Adrenal gland (tissue), 9 donors: ENCODE measurements at regions not wholly inside any gene's neighbourhood (a gene's known extent, or its start where the extent isn't known, plus 50 kb on each side); places are given as distances from the start of the nearest gene placed in this dataset.

Experiments
- DNase-seq, 7 donors: peaks; one replicate each; pipeline ENCODE4 v3.0.0-alpha.2; 2019 to 2020
- H3K27ac ChIP-seq, 5 donors: fragments of 200-600 bp; sonication (generic) in 4 of 5; 1 replicate in 3 of 5; 2 replicates in 2 of 5; pipeline versions ENCODE4 v1.5.1 to v1.8.0; 2016 to 2020; ENCODE audit warnings: mild to moderate bottlenecking in 1 of 5
- H3K27me3 ChIP-seq: fragments of 200-600 bp; 2 replicates; pipeline ENCODE4 v1.8.0; 2021
- H3K36me3 ChIP-seq, 2 donors: fragments of 200-600 bp; replicated peaks in 1 of 2; 1 replicate in 1 of 2; 2 replicates in 1 of 2; pipeline versions ENCODE4 v1.5.1 to v1.8.0; 2018 to 2022
- H3K4me1 ChIP-seq, 2 donors: fragments of 200-600 bp; replicated peaks in 1 of 2; 1 replicate in 1 of 2; 2 replicates in 1 of 2; pipeline versions ENCODE4 v1.5.1 to v1.8.0; 2018 to 2021
- H3K4me3 ChIP-seq, 4 donors: fragments of 200-600 bp; sonication (generic) in 3 of 4; one replicate each; pipeline ENCODE4 v1.5.1; 2016 to 2018
- H3K9me3 ChIP-seq, 3 donors: fragments of 200-600 bp; sonication (generic) in 1 of 3; replicated peaks in 1 of 3; 1 replicate in 2 of 3; 2 replicates in 1 of 3; pipeline versions ENCODE4 v1.5.1 to v1.8.0; 2016 to 2021
- POLR2A ChIP-seq, 2 donors: fragments of 450-650 bp; IDR thresholded peaks; one replicate each; pipeline ENCODE4 v1.6.1; 2017; ENCODE audit warnings: antibody characterized with exemption in 2 of 2, mild to moderate bottlenecking in 2 of 2, moderate library complexity in 1 of 2
- WGBS, 4 donors: extraction: QIAGEN DNeasy Blood & Tissue Kit in 2 of 4; methylation state at CpG; one replicate each; pipeline versions ENCODE4 v1.1.5 to v1.1.7; 2013 to 2017; 5-methylcytosine and 5-hydroxymethylcytosine counted together
- intact Hi-C, 2 donors: fragments of 100-400 bp; cut with DNase I; formaldehyde crosslinking; loops; one replicate each; pipeline versions ENCODE4 v1.14.1 to v1.15.0; 2022 to 2023
- TF ChIP-seq, protein P1 (sequence below), 6 experiments: fragments of 450-650 bp in 4 of 6; fragments of 200-600 bp in 2 of 6; sonication (generic) in 1 of 6; IDR thresholded peaks; 1 replicate in 5 of 6; 2 replicates in 1 of 6; pipeline versions ENCODE4 v1.5.1 to v1.8.0; 2016 to 2021; ENCODE audit warnings: antibody characterized with exemption in 6 of 6, mild to moderate bottlenecking in 2 of 6, moderate library complexity in 1 of 6
- donor health status: healthy with polysubstance abuse.
- donor health status: Bipolar disorder and iron deficiency.
- donor health status: DM: yes; HTN: yes; CAD: no.
- donor health status: DM: no; HTN: no; CAD: no.
- donor health status: DM: no; HTN: no; CAD: no.

DNA sequence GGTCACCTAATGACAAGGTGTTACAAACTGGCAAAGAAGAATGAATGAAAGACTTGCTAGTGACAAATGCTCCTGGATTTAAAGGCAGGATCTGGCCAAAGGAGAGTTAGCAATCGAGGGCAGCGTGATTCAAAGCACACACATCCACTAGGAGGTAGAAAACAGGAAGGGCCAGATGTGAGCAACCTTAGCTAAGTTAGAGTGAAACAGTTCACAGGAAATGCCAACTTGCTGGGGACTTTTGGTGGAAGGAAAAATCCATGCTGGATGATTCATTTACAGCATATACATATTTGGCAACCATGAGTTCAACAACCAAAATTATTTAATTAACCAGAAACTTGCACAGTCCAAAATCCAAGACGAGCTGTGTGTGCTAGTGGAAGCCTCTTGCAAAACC lies 276.9 kb downstream of the PTTG2 start:
- H3K36me3 ChIP-seq, result no peaks in the 10 kb centered on the region
- intact Hi-C loops, result no loop called here
- no peak overlapping the region for H3K4me3 ChIP-seq
- no peaks in the 10 kb centered on the region for H3K27me3 ChIP-seq
- WGBS, 4 donors, result 61 to 82% (median 66%) methylated on average over 3 of the region's 3 CpGs
- TF ChIP-seq, protein P1, sequence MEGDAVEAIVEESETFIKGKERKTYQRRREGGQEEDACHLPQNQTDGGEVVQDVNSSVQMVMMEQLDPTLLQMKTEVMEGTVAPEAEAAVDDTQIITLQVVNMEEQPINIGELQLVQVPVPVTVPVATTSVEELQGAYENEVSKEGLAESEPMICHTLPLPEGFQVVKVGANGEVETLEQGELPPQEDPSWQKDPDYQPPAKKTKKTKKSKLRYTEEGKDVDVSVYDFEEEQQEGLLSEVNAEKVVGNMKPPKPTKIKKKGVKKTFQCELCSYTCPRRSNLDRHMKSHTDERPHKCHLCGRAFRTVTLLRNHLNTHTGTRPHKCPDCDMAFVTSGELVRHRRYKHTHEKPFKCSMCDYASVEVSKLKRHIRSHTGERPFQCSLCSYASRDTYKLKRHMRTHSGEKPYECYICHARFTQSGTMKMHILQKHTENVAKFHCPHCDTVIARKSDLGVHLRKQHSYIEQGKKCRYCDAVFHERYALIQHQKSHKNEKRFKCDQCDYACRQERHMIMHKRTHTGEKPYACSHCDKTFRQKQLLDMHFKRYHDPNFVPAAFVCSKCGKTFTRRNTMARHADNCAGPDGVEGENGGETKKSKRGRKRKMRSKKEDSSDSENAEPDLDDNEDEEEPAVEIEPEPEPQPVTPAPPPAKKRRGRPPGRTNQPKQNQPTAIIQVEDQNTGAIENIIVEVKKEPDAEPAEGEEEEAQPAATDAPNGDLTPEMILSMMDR (IDR thresholded peaks at IDR 0.05), result no peak
- TF ChIP-seq POLR2A (IDR thresholded peaks at IDR 0.05), result no peak
- no peak for DNase-seq
- H3K9me3 ChIP-seq, result no peaks in the 10 kb centered on the region
- H3K4me1 ChIP-seq, result no peaks in the 10 kb centered on the region
- H3K27ac ChIP-seq, result no peak overlapping the region

DNA sequence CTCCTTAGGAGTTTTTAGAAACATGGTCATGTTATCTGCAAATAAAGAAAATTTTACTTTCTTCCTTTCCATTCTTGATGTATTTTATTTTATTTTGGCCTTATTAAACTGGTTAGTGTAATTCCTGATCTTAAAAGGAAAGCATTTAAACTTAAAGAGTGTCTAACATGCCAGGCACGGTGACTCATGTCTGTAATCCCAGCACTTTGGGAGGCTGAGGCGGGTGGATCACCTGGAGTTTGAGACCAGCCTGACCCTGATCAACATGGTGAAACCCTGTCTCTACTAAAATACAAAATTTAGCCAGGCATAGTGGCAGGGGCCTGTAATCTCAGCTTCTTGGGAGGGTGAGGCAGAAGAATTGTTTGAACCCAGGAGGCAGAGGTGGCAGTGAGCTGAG lies 281.3 kb downstream of the PTTG2 start:
- H3K4me3 ChIP-seq, result no peak overlapping the region
- no peak for TF ChIP-seq POLR2A (IDR thresholded peaks at IDR 0.05)
- TF ChIP-seq, protein P1 (IDR thresholded peaks at IDR 0.05), result no peak
- no peak for DNase-seq
- H3K4me1 ChIP-seq, result no peaks in the 10 kb centered on the region
- H3K36me3 ChIP-seq, result no peaks in the 10 kb centered on the region
- H3K9me3 ChIP-seq, result no peaks in the 10 kb centered on the region
- intact Hi-C loops, result no loop called here
- no peaks in the 10 kb centered on the region for H3K27me3 ChIP-seq
- WGBS, 4 donors, result 94 to 95% (median 94%) methylated on average over 2 of the region's 2 CpGs
- H3K27ac ChIP-seq, result no peak overlapping the region

DNA sequence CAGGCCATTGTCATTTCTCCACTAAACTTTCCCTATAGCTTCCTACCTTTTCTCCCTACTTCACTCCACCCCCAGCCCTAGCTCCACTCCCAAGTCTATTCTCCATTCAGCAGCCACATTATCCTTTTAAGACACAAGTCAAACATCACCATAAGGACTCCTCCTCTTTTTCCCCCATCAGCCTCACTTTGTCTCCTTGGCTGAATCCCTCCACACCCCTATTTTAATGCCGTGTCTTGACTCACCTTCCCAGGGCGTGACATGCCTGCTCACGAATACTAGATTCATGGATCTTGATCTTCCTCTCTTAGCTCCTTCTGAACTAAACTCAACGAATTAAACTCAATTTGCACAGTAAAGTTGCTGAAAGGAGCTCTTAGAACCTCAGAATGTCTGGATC lies 281.9 kb downstream of the PTTG2 start:
- no peaks in the 10 kb centered on the region for H3K4me1 ChIP-seq
- TF ChIP-seq, protein P1 (IDR thresholded peaks at IDR 0.05), result no peak
- TF ChIP-seq POLR2A (IDR thresholded peaks at IDR 0.05), result no peak
- no peaks in the 10 kb centered on the region for H3K9me3 ChIP-seq
- no peaks in the 10 kb centered on the region for H3K27me3 ChIP-seq
- intact Hi-C loops, result no loop called here
- no peak overlapping the region for H3K4me3 ChIP-seq
- DNase-seq, result no peak
- WGBS, 4 donors, result 89 to 95% (median 94%) methylated on average over 4 of the region's 4 CpGs
- H3K27ac ChIP-seq, result no peak overlapping the region
- no peaks in the 10 kb centered on the region for H3K36me3 ChIP-seq

DNA sequence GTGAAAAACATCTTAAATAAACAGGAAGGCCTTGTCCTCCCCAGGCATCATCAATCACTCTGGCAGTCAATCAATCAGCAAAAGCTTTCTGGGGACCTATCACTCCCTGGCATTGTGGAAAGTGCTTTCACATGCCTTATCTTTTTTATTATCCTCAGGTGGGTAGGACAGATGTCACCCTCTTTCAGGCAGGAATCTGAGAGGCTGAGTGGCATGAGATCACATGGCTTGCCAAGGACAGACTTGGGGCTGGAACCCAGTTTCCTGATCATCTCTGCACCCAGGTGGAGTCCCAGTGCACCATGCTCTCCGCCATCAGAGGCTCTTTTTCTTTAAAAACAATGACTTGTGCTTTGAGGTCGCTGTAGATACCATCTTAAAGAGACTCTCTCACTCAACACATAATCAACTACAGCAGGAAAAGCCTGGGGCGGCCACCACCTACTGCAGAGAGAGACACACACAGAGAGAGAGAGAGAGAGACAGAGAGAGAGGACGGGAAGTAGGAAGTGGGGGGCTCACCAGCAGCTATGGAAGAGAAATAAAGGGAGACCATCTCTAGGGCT lies 282.7 kb downstream of the PTTG2 start:
- intact Hi-C loops, result no loop called here
- WGBS, 4 donors, result 72 to 80% (median 74%) methylated on average over 4 of the region's 4 CpGs
- Histone ChIP-seq H3K27me3 (no peaks in the 10 kb centered on the region), H3K27ac (no peak overlapping the region), H3K4me3 (no peak overlapping the region), H3K36me3 (no peaks in the 10 kb centered on the region), H3K9me3 (no peaks in the 10 kb centered on the region), H3K4me1 (no peaks in the 10 kb centered on the region)
- TF ChIP-seq, protein P1 (IDR thresholded peaks at IDR 0.05), result no peak
- no peak for TF ChIP-seq POLR2A (IDR thresholded peaks at IDR 0.05)
- DNase-seq, result no peak
